Gastrocnemius medialis (tissue), 4 donors: ENCODE measurements at regions not wholly inside any gene's neighbourhood (a gene's known extent, or its start where the extent isn't known, plus 50 kb on each side); places are given as distances from the start of the nearest gene placed in this dataset.

Experiments used
- ATAC-seq, 2 donors: fragments of 150-250 bp; one replicate each; pipeline ENCODE4 v1.9.1; 2016
- DNase-seq, 2 donors: peaks; one replicate each; pipeline ENCODE4 v3.0.0-alpha.2; 2019
- H3K27ac ChIP-seq, 4 donors: fragments of 200-600 bp; sonication (generic); 1 replicate in 1 of 4; 2 replicates in 3 of 4; pipeline ENCODE4 v1.5.1; 2016 to 2018; ENCODE audit warnings: mild to moderate bottlenecking in 2 of 4, moderate library complexity in 1 of 4
- H3K27me3 ChIP-seq, 3 donors: fragments of 200-600 bp; sonication (generic) in 2 of 3; 1 replicate in 1 of 3; 2 replicates in 2 of 3; pipeline versions ENCODE4 v1.5.1 to v1.6.0; 2016 to 2019; ENCODE audit warnings: mild to moderate bottlenecking in 1 of 3, moderate library complexity in 1 of 3
- H3K36me3 ChIP-seq, 2 donors: fragments of 200-600 bp; sonication (generic) in 1 of 2; one replicate each; pipeline ENCODE4 v1.5.1; 2017 to 2018
- H3K4me1 ChIP-seq, 2 donors: fragments of 200-600 bp; sonication (generic) in 1 of 2; one replicate each; pipeline ENCODE4 v1.5.1; 2016 to 2017; ENCODE audit warnings: mild to moderate bottlenecking in 2 of 2
- H3K4me3 ChIP-seq, 4 donors: fragments of 200-600 bp; sonication (generic) in 3 of 4; 1 replicate in 1 of 4; 2 replicates in 3 of 4; pipeline ENCODE4 v1.5.1; 2016 to 2019; ENCODE audit warnings: mild to moderate bottlenecking in 2 of 4
- H3K9me3 ChIP-seq, 3 donors: fragments of 200-600 bp; sonication (generic) in 2 of 3; 1 replicate in 1 of 3; 2 replicates in 2 of 3; pipeline ENCODE4 v1.5.1; 2016 to 2019
- POLR2A ChIP-seq, 2 donors: fragments of 450-650 bp; IDR thresholded peaks; one replicate each; pipeline ENCODE4 v1.6.1; 2017; ENCODE audit warnings: antibody characterized with exemption in 2 of 2, mild to moderate bottlenecking in 2 of 2, moderate library complexity in 2 of 2
- in situ Hi-C, 4 donors: fragments of 200-750 bp; cut with MboI; loops; one replicate each; pipeline versions ENCODE4 v1.15.0 to v1.8.0; 2017; ENCODE audit warnings: low sequenced_read_pairs in 4 of 4
- intact Hi-C: fragments of 100-400 bp; cut with DNase I; formaldehyde crosslinking; loops from one replicate; pipeline ENCODE4 v1.15.1; 2023; ENCODE audit warnings: low total_unique reads
- TF ChIP-seq, protein P1 (sequence below), 5 experiments: fragments of 450-650 bp in 3 of 5; fragments of 200-600 bp in 2 of 5; sonication (generic) in 2 of 5; IDR thresholded peaks in 4 of 5; conservative IDR thresholded peaks in 1 of 5; 1 replicate in 4 of 5; 2 replicates in 1 of 5; pipeline ENCODE4 v1.5.1; 2016 to 2019; ENCODE audit warnings: antibody characterized with exemption in 5 of 5, mild to moderate bottlenecking in 3 of 5, moderate library complexity in 3 of 5

GRCh38 chr3:26264708-26265107 is 357.9 kb upstream of the LRRC3B start:
- Histone ChIP-seq H3K27ac (no peak overlapping the region), H3K9me3 (no peaks in the 10 kb centered on the region), H3K27me3 (no peaks in the 10 kb centered on the region), H3K4me1 (no peaks in the 10 kb centered on the region), H3K4me3 (no peak overlapping the region), H3K36me3 (no peaks in the 10 kb centered on the region)
- TF ChIP-seq, protein P1, sequence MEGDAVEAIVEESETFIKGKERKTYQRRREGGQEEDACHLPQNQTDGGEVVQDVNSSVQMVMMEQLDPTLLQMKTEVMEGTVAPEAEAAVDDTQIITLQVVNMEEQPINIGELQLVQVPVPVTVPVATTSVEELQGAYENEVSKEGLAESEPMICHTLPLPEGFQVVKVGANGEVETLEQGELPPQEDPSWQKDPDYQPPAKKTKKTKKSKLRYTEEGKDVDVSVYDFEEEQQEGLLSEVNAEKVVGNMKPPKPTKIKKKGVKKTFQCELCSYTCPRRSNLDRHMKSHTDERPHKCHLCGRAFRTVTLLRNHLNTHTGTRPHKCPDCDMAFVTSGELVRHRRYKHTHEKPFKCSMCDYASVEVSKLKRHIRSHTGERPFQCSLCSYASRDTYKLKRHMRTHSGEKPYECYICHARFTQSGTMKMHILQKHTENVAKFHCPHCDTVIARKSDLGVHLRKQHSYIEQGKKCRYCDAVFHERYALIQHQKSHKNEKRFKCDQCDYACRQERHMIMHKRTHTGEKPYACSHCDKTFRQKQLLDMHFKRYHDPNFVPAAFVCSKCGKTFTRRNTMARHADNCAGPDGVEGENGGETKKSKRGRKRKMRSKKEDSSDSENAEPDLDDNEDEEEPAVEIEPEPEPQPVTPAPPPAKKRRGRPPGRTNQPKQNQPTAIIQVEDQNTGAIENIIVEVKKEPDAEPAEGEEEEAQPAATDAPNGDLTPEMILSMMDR (IDR thresholded peaks at IDR 0.05 in 4 of 5, conservative IDR thresholded peaks at IDR 0.05 in 1 of 5) = no peak
- TF ChIP-seq POLR2A (IDR thresholded peaks at IDR 0.05) = no peak
- ATAC-seq (no peak), DNase-seq (no peak)
- intact Hi-C loops (no loop called here), in situ Hi-C loops (no loop called here)

GRCh38 chr3:26271848-26272247 is 350.7 kb upstream of the LRRC3B start:
- no peak for TF ChIP-seq POLR2A (IDR thresholded peaks at IDR 0.05)
- TF ChIP-seq, protein P1 (IDR thresholded peaks at IDR 0.05 in 4 of 5, conservative IDR thresholded peaks at IDR 0.05 in 1 of 5) = no peak
- intact Hi-C loops (no loop called here), in situ Hi-C loops (no loop called here)
- Histone ChIP-seq H3K36me3 (no peaks in the 10 kb centered on the region), H3K27me3 (no peaks in the 10 kb centered on the region), H3K9me3 (no peaks in the 10 kb centered on the region), H3K4me1 (peaks cover 0 to 4% of the 10 kb centered on the region in 2 donors), H3K4me3 (no peak overlapping the region), H3K27ac (no peak overlapping the region)
- ATAC-seq = no peak
- no peak for DNase-seq

- Histone ChIP-seq H3K27ac (no peak overlapping the region), H3K36me3 (no peaks in the 10 kb centered on the region), H3K4me1 (peaks cover 0 to 4% of the 10 kb centered on the region in 2 donors), H3K9me3 (no peaks in the 10 kb centered on the region), H3K27me3 (no peaks in the 10 kb centered on the region), H3K4me3 (no peak overlapping the region)
- intact Hi-C loops (no loop called here), in situ Hi-C loops (no loop called here)
- TF ChIP-seq POLR2A (IDR thresholded peaks at IDR 0.05) = no peak
- TF ChIP-seq, protein P1 (IDR thresholded peaks at IDR 0.05 in 4 of 5, conservative IDR thresholded peaks at IDR 0.05 in 1 of 5) = no peak
- no peak for ATAC-seq
- DNase-seq = no peak
These were observed 349.4 kb upstream of the LRRC3B start for GRCh38 chr3:26273196-26273595.

GRCh38 chr3:26279091-26279490 is 343.5 kb upstream of the LRRC3B start:
- H3K27me3 ChIP-seq = no peaks in the 10 kb centered on the region
- no peaks in the 10 kb centered on the region for H3K36me3 ChIP-seq
- no peak overlapping the region for H3K27ac ChIP-seq
- no peak for TF ChIP-seq POLR2A (IDR thresholded peaks at IDR 0.05)
- TF ChIP-seq, protein P1 (IDR thresholded peaks at IDR 0.05 in 4 of 5, conservative IDR thresholded peaks at IDR 0.05 in 1 of 5) = no peak
- in situ Hi-C loops (no loop called here), intact Hi-C loops (no loop called here)
- peaks cover 0 to under 1% (median 0%) of the 10 kb centered on the region in 3 donors for H3K9me3 ChIP-seq
- H3K4me1 ChIP-seq = peaks cover 0 to 4% of the 10 kb centered on the region in 2 donors
- DNase-seq (no peak), ATAC-seq (no peak)
- H3K4me3 ChIP-seq = no peak overlapping the region

GRCh38 chr3:26280517-26280916 is 342.1 kb upstream of the LRRC3B start:
- in situ Hi-C loops = no loop called here
- no peak for ATAC-seq

More at GRCh38 chr3:26280517-26280916, 342.1 kb upstream of the LRRC3B start:
- Histone ChIP-seq H3K27ac (no peak overlapping the region), H3K36me3 (no peaks in the 10 kb centered on the region), H3K9me3 (peaks cover 0 to 7% (median 0%) of the 10 kb centered on the region in 3 donors), H3K27me3 (no peaks in the 10 kb centered on the region), H3K4me1 (peaks cover 0 to 4% of the 10 kb centered on the region in 2 donors), H3K4me3 (no peak overlapping the region)
- DNase-seq = no peak
- TF ChIP-seq POLR2A (IDR thresholded peaks at IDR 0.05) = no peak
- TF ChIP-seq, protein P1 (IDR thresholded peaks at IDR 0.05 in 4 of 5, conservative IDR thresholded peaks at IDR 0.05 in 1 of 5) = no peak
- intact Hi-C loops = no loop called here
